ENCODE measurements at regions not wholly inside any gene's neighbourhood (a gene's known extent, or its start where the extent isn't known, plus 50 kb on each side); places are given as distances from the start of the nearest gene placed in this dataset.
A peak's percentile ranks its signal among the peaks of the same experiment; 100 is the strongest.

DNA sequence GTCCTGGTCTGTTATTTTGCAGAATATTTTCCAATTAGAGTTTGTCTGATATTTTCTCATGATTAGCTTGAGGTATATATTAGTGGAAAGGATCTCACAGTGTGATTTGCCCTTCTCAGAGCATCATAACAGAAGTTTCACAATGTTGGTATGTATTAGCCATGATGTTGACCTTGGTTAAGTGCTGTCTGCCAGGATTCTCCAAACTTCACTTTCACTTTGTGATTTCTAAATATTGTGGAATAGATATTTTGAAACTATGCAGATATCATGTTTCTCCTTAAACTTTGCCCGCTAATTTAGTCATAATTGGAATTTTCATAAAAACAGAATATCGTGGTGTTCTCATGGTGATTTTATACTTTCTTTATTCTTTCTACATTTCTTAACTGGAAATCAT, 98.0 kb upstream of the DEPDC1 start:
- DNase-seq = no peak
- 78 to 91% (median 86%) methylated on average over 2 of the region's 2 CpGs for WGBS, 3 donors
- no peak overlapping the region for H3K27ac ChIP-seq
- H3K4me1 ChIP-seq = no peaks in the 10 kb centered on the region
- H3K27me3 ChIP-seq (ENCODE audit: insufficient read depth in 3 of 3, low read length in 2 of 3) = peaks cover 0 to 2% (median 0%) of the 10 kb centered on the region in 3 donors
- H3K36me3 ChIP-seq (ENCODE audit: insufficient read depth in 1 of 2, low read depth in 1 of 2) = no peaks in the 10 kb centered on the region
- ATAC-seq = no peak
- TF ChIP-seq, protein P1, sequence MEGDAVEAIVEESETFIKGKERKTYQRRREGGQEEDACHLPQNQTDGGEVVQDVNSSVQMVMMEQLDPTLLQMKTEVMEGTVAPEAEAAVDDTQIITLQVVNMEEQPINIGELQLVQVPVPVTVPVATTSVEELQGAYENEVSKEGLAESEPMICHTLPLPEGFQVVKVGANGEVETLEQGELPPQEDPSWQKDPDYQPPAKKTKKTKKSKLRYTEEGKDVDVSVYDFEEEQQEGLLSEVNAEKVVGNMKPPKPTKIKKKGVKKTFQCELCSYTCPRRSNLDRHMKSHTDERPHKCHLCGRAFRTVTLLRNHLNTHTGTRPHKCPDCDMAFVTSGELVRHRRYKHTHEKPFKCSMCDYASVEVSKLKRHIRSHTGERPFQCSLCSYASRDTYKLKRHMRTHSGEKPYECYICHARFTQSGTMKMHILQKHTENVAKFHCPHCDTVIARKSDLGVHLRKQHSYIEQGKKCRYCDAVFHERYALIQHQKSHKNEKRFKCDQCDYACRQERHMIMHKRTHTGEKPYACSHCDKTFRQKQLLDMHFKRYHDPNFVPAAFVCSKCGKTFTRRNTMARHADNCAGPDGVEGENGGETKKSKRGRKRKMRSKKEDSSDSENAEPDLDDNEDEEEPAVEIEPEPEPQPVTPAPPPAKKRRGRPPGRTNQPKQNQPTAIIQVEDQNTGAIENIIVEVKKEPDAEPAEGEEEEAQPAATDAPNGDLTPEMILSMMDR (IDR thresholded peaks at IDR 0.05) = no peak
- intact Hi-C loops (cut with DNase I) = no loop called here
- H3K4me3 ChIP-seq = no peak overlapping the region
- H3K9me3 ChIP-seq = no peaks in the 10 kb centered on the region

GRCh38 chr1:68600049-68600661, 103.3 kb upstream of the DEPDC1 start:
- ATAC-seq = peak in 1 of 4 donors; percentile 49
- no peak overlapping the region for H3K27ac ChIP-seq
- no peaks in the 10 kb centered on the region for H3K9me3 ChIP-seq
- DNase-seq = no peak
- H3K36me3 ChIP-seq (ENCODE audit: insufficient read depth in 1 of 2, low read depth in 1 of 2) = no peaks in the 10 kb centered on the region
- H3K27me3 ChIP-seq (ENCODE audit: insufficient read depth in 3 of 3, low read length in 2 of 3) = peaks cover 0 to 2% (median 0%) of the 10 kb centered on the region in 3 donors
- no peak overlapping the region for H3K4me3 ChIP-seq
- 53 to 55% (median 54%) methylated on average over 5 of the region's 5 CpGs for WGBS, 3 donors
- H3K4me1 ChIP-seq = no peaks in the 10 kb centered on the region
- TF ChIP-seq, protein P1 (IDR thresholded peaks at IDR 0.05) = peak; percentile 34
- intact Hi-C loops (cut with DNase I) = loop anchor here (10.0 kb wide), 1 partner anchor 1135 kb away; no protein-coding TSS in a partner anchor

GRCh38 chr1:68608289-68608688, 111.4 kb upstream of the DEPDC1 start:
- intact Hi-C loops (cut with DNase I) = loop anchor here (10.0 kb wide), 1 partner anchor 1127 kb away; no protein-coding TSS in a partner anchor
- no peak for ATAC-seq
- TF ChIP-seq, protein P1 (IDR thresholded peaks at IDR 0.05) = no peak
- no peaks in the 10 kb centered on the region for H3K36me3 ChIP-seq (ENCODE audit: insufficient read depth in 1 of 2, low read depth in 1 of 2)
- H3K27me3 ChIP-seq (ENCODE audit: insufficient read depth in 3 of 3, low read length in 2 of 3) = no peaks in the 10 kb centered on the region
- DNase-seq = no peak
- H3K4me1 ChIP-seq = no peaks in the 10 kb centered on the region
- WGBS, 3 donors = 96 to 97% (median 96%) methylated on average over 3 of the region's 3 CpGs
- H3K9me3 ChIP-seq = peaks cover 8% of the 10 kb centered on the region
- H3K27ac ChIP-seq = no peak overlapping the region
- no peak overlapping the region for H3K4me3 ChIP-seq

- TF ChIP-seq, protein P1 (IDR thresholded peaks at IDR 0.05) = no peak
- Histone ChIP-seq H3K36me3 (ENCODE audit: insufficient read depth in 1 of 2, low read depth in 1 of 2) (no peaks in the 10 kb centered on the region), H3K27me3 (ENCODE audit: insufficient read depth in 3 of 3, low read length in 2 of 3) (no peaks in the 10 kb centered on the region), H3K4me3 (no peak overlapping the region), H3K4me1 (no peaks in the 10 kb centered on the region), H3K9me3 (peaks cover 8% of the 10 kb centered on the region), H3K27ac (no peak overlapping the region)
- no peak for DNase-seq
- 70 to 76% (median 74%) methylated on average over 4 of the region's 4 CpGs for WGBS, 3 donors
- ATAC-seq = no peak
- intact Hi-C loops (cut with DNase I) = no loop called here
These were observed 118.4 kb upstream of the DEPDC1 start for GRCh38 chr1:68615312-68615711.

GRCh38 chr1:68617942-68618341, 121.1 kb upstream of the DEPDC1 start:
- TF ChIP-seq, protein P1 (IDR thresholded peaks at IDR 0.05) = no peak
- intact Hi-C loops (cut with DNase I) = no loop called here

More at GRCh38 chr1:68617942-68618341, 121.1 kb upstream of the DEPDC1 start:
- ATAC-seq (no peak), DNase-seq (no peak)
- WGBS, 3 donors = 47 to 62% (median 50%) methylated on average over 1 of the region's 1 CpG
- Histone ChIP-seq H3K36me3 (ENCODE audit: insufficient read depth in 1 of 2, low read depth in 1 of 2) (no peaks in the 10 kb centered on the region), H3K4me3 (no peak overlapping the region), H3K27ac (no peak overlapping the region), H3K4me1 (no peaks in the 10 kb centered on the region), H3K27me3 (ENCODE audit: insufficient read depth in 3 of 3, low read length in 2 of 3) (no peaks in the 10 kb centered on the region), H3K9me3 (peaks cover 5% of the 10 kb centered on the region)

All from psoas muscle (tissue), 7 donors.